SK-N-MC (cell line): ENCODE measurements at regions not wholly inside any gene's neighbourhood (a gene's known extent, or its start where the extent isn't known, plus 50 kb on each side); places are given as distances from the start of the nearest gene placed in this dataset.

Experiments
- EZH2 ChIP-seq: fragments of 200-600 bp; sonication (generic); IDR thresholded peaks from one replicate; pipeline ENCODE4 v1.6.1; 2017; ENCODE audit warnings: antibody characterized with exemption
- POLR2AphosphoS5 ChIP-seq: IDR thresholded peaks from 2 replicates; pipeline ENCODE4 v1.6.1; 2012; ENCODE audit warnings: mild to moderate bottlenecking, low read depth, low read length, borderline replicate concordance

- no peak for TF ChIP-seq EZH2
- TF ChIP-seq POLR2AphosphoS5, result no peak
These were observed 164.4 kb downstream of the CXXC4 start for GRCh38 chr4:104330125-104330905.
